GM12874 (cell line): ENCODE measurements at regions not wholly inside any gene's neighbourhood (a gene's known extent, or its start where the extent isn't known, plus 50 kb on each side); places are given as distances from the start of the nearest gene placed in this dataset.

ENCODE experiments used
- TF ChIP-seq, protein P1 (sequence below): IDR thresholded peaks from 2 replicates; pipeline ENCODE4 v1.5.1; 2011; ENCODE audit warnings: low read depth, mild to moderate bottlenecking, control low read depth, low read length, moderate library complexity; ENCODE audit not compliant: insufficient read depth

DNA sequence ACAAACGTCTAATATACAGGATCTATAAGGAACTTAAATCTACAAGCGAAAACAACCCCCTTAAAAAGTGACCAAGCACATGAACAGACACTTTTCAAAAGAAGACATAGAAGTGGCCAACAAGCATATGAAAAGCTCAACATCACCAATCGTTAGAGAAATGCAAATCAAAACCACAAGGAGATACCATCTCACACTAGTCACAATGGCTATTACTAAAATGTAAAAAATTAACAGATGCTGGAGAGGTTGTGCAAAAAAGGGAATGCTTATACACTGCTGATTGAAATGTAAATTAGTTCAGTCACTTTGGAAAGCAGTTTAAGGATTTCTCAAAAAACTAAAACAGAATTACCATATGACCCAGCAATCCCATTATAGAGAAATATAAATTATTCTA, 1148.5 kb upstream of the FAM98A start:
- TF ChIP-seq, protein P1, sequence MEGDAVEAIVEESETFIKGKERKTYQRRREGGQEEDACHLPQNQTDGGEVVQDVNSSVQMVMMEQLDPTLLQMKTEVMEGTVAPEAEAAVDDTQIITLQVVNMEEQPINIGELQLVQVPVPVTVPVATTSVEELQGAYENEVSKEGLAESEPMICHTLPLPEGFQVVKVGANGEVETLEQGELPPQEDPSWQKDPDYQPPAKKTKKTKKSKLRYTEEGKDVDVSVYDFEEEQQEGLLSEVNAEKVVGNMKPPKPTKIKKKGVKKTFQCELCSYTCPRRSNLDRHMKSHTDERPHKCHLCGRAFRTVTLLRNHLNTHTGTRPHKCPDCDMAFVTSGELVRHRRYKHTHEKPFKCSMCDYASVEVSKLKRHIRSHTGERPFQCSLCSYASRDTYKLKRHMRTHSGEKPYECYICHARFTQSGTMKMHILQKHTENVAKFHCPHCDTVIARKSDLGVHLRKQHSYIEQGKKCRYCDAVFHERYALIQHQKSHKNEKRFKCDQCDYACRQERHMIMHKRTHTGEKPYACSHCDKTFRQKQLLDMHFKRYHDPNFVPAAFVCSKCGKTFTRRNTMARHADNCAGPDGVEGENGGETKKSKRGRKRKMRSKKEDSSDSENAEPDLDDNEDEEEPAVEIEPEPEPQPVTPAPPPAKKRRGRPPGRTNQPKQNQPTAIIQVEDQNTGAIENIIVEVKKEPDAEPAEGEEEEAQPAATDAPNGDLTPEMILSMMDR: no peak

DNA sequence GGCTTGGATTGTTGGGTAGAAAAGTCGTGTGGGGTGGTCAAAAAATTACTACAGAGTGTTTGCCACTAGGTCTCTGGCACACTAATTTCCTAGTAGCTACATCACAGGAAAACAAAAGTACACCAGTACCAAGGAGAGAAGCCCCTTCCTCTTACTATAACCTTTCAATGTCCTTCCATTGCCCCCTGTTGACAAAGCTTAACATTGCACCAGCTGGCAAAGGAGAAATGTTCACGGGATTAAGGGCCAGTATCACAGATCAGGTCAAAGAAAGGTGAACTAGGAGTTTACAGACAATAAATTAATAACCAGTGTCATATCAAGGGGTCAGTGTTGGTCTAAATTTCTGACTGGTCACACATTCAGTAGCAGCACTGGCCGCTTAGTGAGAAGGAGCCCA, 1139.6 kb upstream of the FAM98A start:
- TF ChIP-seq, protein P1: peak; percentile 68; the same call in 1 of the 2 replicates

DNA sequence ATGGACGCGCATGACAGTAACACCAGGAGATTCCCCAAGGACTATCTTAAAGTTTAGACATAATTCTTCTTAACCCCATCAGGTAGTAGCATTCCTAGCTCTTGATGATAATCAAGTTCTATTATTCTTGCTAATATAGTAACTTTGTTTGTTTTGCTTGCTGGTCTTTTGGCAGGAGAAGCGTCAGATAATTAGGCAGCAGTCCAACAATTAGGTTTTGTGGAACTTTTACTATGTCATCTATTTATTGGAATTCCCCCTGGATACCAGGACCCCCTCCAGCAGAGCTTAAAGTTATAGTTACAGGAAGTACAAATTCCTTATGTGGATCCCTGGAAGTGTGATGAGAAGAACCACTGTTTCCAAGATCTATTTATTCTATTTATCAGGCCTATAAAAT, 1138.0 kb upstream of the FAM98A start:
- TF ChIP-seq, protein P1: no peak

DNA sequence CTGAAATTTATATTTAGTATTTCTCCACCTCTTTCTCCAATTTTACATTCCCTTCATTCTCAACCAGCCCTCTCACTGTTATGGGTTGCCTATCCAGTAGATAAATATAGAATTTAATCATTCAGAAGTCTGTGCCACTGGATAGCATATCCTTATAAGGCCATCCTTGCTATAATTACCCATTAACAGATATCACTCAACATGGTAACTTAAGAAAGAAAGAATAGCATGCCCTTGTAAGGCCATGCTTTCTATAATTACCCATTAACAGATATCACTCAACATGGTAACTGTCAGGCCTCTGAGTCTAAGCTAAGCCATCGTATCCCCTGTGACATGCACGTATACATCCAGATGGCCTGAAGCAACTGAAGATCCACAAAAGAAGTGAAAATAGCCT, 1137.4 kb upstream of the FAM98A start:
- TF ChIP-seq, protein P1: no peak

DNA sequence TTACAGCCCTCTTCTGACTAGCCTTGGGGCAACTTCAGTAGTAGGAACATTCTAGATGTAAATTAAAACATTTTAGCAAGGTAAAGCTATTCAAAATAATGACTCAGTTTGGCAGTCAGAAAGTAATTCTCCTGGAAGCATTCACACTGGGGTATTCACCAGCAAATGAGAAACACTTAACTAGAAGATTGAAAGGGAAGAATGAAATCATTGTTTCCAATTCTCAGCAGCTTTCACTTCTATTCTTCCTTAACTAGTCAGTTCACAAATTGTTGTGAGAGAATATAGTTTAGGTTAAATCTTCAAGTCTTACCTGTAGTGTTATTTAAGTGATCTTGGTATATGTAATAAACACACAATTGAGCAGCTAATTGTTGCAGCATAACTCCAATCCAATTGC, 1135.6 kb upstream of the FAM98A start:
- TF ChIP-seq, protein P1: no peak

DNA sequence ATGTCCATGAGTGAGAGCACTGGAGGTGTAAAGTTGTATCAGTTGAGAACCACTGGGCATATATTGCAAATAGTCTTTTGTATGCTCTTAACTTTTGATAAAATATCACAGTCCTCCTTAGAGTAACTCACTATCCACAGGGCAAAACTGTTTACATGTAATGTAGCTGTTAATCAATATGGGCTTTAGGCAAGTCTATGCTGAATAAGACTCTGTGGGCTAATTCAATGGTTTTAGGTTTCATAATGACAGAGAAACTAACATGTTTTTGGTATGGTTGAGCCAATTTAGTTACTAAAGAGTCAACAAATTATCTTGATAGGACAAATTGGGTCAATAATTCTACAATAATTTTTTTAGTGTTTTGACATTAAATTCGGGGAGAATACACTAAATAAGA, 1134.9 kb upstream of the FAM98A start:
- TF ChIP-seq, protein P1: no peak

DNA sequence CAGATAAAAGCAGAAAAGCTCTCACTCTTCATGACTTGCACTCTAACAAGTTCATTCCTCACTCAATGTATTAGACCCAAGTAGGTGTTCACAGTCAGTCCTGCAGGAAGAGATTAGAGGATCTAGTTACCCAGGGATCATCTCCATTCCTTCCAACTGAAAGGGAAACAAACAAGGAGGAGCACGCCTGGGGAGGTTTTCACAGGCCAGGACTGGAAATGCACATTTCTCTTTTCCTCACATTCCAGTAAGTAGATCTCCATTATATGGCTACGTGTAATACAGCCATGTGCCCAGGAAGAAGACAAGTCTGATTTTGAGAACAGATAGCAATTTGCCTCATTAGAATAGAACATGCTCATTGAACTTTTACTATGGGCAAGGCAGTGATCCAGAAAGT, 1132.2 kb upstream of the FAM98A start:
- TF ChIP-seq, protein P1: no peak

DNA sequence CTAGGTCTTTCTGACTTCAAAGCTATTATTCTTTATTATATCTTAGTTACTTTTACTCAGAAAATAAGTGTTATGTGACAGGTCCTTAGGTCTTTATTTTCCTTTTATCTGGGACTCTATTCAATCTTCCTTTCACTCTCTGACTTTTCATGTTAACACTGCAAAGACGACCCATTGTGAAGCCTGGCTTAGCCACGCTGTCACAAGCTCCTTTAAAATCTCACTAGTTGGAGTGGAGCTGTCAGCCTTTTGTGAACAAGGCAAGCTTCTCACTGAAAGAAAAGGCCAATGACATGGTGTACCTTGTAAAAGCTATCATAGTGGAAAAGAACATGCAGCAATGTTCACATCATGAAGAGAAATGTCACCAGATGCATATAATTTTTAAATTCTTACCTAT, 1130.7 kb upstream of the FAM98A start:
- TF ChIP-seq, protein P1: no peak
